Brain microvascular endothelial cell (primary cell): ENCODE measurements at regions not wholly inside any gene's neighbourhood (a gene's known extent, or its start where the extent isn't known, plus 50 kb on each side); places are given as distances from the start of the nearest gene placed in this dataset.
A peak's percentile ranks its signal among the peaks of the same experiment; 100 is the strongest.

Source experiments
- DNase-seq: peaks from one replicate; pipeline ENCODE4 v3.0.0-alpha.2; 2020
- H3K27ac ChIP-seq: fragments of 250-450 bp; sonication (Bioruptor Pico); 2 replicates; pipeline ENCODE4 v1.5.1; 2020; ENCODE audit warnings: mild to moderate bottlenecking, moderate library complexity
- H3K27me3 ChIP-seq: fragments of 250-450 bp; sonication (Bioruptor Pico); replicated peaks from 2 replicates; pipeline ENCODE4 v1.5.1; 2020; ENCODE audit warnings: mild to moderate bottlenecking
- H3K36me3 ChIP-seq: fragments of 250-450 bp; sonication (Bioruptor Pico); replicated peaks from 2 replicates; pipeline ENCODE4 v1.5.1; 2020; ENCODE audit warnings: mild to moderate bottlenecking
- H3K4me3 ChIP-seq: 2 replicates; pipeline ENCODE4 v1.5.1; 2011; ENCODE audit warnings: low read depth, mild to moderate bottlenecking, control low read depth, low read length, moderate library complexity
- in situ Hi-C: cut with HindIII; loops from 2 replicates; pipeline ENCODE4 v1.10.0; 2017; ENCODE audit warnings: low sequenced_read_pairs, low pct_ligation_motif_present
- TF ChIP-seq, protein P1 (sequence below): IDR thresholded peaks from 2 replicates; pipeline ENCODE4 v1.5.1; 2011; ENCODE audit warnings: low read depth, mild to moderate bottlenecking, moderate library complexity, low read length, control low read depth, inconsistent platforms; ENCODE audit errors: missing control alignments

DNA sequence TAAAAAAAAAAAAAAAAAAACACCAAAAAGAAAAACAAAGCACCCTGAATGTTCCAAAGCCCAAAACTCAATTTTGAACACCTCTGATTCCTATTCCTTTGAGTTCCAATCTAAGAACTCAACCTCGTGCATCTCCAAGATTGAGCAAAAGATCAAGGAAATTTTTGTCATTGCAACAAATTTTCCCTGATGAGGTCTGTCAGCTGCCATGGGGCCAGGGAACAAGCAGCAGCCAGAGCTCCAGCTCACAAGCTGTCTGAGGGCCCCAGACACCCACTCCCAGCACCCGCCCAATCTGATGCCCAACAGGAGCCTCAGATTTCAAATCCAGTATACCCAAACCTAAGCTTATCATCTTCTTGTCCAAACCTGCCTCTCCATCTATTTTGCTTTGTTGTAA, 87.6 kb upstream of the ACP3 start:
- no peaks in the 10 kb centered on the region for H3K36me3 ChIP-seq
- H3K4me3 ChIP-seq = no peak overlapping the region
- DNase-seq = no peak
- TF ChIP-seq, protein P1, sequence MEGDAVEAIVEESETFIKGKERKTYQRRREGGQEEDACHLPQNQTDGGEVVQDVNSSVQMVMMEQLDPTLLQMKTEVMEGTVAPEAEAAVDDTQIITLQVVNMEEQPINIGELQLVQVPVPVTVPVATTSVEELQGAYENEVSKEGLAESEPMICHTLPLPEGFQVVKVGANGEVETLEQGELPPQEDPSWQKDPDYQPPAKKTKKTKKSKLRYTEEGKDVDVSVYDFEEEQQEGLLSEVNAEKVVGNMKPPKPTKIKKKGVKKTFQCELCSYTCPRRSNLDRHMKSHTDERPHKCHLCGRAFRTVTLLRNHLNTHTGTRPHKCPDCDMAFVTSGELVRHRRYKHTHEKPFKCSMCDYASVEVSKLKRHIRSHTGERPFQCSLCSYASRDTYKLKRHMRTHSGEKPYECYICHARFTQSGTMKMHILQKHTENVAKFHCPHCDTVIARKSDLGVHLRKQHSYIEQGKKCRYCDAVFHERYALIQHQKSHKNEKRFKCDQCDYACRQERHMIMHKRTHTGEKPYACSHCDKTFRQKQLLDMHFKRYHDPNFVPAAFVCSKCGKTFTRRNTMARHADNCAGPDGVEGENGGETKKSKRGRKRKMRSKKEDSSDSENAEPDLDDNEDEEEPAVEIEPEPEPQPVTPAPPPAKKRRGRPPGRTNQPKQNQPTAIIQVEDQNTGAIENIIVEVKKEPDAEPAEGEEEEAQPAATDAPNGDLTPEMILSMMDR = no peak
- no peaks in the 10 kb centered on the region for H3K27me3 ChIP-seq
- in situ Hi-C loops = no loop called here
- H3K27ac ChIP-seq = no peak overlapping the region

DNA sequence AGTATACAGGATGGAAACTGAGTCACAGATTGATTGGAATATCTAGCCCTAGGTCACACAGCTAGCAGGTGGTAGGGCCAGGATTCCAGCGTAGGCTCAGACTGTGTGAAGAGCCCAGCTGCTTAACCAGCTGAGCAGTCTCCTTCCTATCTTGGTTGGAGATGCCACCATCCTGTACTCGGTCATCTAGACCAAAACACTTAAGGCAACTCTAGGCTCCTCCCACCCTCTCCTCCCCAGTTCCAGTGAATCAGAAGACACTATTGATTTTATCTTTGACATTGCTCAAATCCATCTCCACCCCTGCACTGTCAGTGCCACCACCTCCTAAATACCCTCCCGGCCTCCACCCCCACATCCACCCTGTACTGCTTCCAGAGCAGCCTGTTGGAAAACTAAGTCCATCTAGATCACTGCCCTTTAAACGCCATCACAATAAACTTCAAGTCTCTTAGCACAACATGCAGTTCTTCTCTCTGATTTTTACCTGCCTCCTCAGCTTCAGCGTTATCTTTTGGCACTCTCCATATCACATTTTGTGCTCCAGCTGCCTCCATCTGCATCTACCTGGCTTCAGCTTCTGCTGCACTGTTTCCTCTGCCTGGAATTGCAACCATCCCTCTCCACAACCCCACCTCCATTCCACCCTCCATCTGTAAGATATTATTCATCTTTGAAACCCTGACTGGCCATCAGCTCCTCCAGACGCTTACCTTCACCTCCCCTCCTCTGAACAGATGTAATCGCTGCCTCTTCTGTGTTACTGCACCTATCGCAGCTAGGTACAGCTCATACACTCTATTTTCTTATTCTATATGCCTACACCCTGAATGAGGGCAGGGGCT, 86.8 kb upstream of the ACP3 start:
- no peak overlapping the region for H3K4me3 ChIP-seq
- no peaks in the 10 kb centered on the region for H3K27me3 ChIP-seq
- in situ Hi-C loops = no loop called here
- DNase-seq = no peak
- H3K36me3 ChIP-seq = no peaks in the 10 kb centered on the region
- TF ChIP-seq, protein P1 = no peak
- no peak overlapping the region for H3K27ac ChIP-seq

DNA sequence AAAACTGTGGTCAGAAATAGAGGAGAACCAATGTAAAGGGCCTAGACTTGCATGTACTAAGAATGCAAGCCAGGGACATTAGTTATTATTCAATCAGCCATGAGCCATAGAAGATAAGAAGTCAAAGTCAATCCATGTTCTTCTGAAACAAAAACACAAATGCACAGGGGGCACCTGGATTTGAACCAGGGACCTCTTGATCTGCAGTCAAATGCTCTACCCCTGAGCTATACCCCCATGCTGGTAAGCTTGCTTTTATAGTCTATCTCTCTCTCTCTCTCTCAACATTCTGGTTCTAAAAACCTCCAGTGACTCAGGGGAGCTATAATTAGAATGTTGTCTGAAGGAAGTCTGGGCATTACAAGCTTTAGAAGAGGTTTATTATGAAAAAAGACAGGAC, 85.6 kb upstream of the ACP3 start:
- TF ChIP-seq, protein P1 = no peak
- Histone ChIP-seq H3K27me3 (no peaks in the 10 kb centered on the region), H3K36me3 (no peaks in the 10 kb centered on the region), H3K4me3 (no peak overlapping the region), H3K27ac (no peak overlapping the region)
- in situ Hi-C loops = no loop called here
- DNase-seq = peak; percentile 82

- in situ Hi-C loops = no loop called here
Measured at GRCh38 chr3:132232231-132232792, 84.9 kb upstream of the ACP3 start.

GRCh38 chr3:132236701-132237651, 80.2 kb upstream of the ACP3 start:
- Histone ChIP-seq H3K4me3 (no peak overlapping the region), H3K27me3 (no peaks in the 10 kb centered on the region), H3K27ac (no peak overlapping the region), H3K36me3 (no peaks in the 10 kb centered on the region)
- TF ChIP-seq, protein P1 = no peak
- in situ Hi-C loops = no loop called here
- DNase-seq = no peak

More at GRCh38 chr3:132232231-132232792, 84.9 kb upstream of the ACP3 start:
- H3K4me3 ChIP-seq = no peak overlapping the region
- H3K27me3 ChIP-seq = no peaks in the 10 kb centered on the region
- no peak for DNase-seq
- TF ChIP-seq, protein P1 = no peak
- H3K27ac ChIP-seq = no peak overlapping the region
- H3K36me3 ChIP-seq = no peaks in the 10 kb centered on the region
